ENCODE measurements at regions not wholly inside any gene's neighbourhood (a gene's known extent, or its start where the extent isn't known, plus 50 kb on each side); places are given as distances from the start of the nearest gene placed in this dataset.

GRCh38 chr7:68031180-68031943, 1034.7 kb downstream of the TYW1 start:
- Histone ChIP-seq H2AFZ (ENCODE audit: low read depth, low read length) (no peak overlapping the region), H3K36me3 (ENCODE audit: control insufficient read depth in 1 of 2, insufficient read depth in 2 of 2, low read depth in 1 of 2, low read length in 2 of 2) (no peaks in the 10 kb centered on the region), H3K9ac (ENCODE audit: low read length) (no peak overlapping the region), H2AK5ac (ENCODE audit: low read length, severe bottlenecking) (no peak overlapping the region), H3K79me1 (replicated peaks; ENCODE audit: low read length, poor library complexity, severe bottlenecking) (no peaks in the 10 kb centered on the region), H2BK12ac (ENCODE audit: low read length in 2 of 2) (no peak overlapping the region), H2BK15ac (ENCODE audit: low read depth, poor library complexity, severe bottlenecking) (no peak overlapping the region), H3K23ac (ENCODE audit: low read length in 2 of 2) (no peak overlapping the region), H3K4ac (ENCODE audit: low read depth in 1 of 2, low read length in 2 of 2) (no peak overlapping the region), H3K27ac (ENCODE audit: low read length, poor library complexity, severe bottlenecking) (no peak overlapping the region), H3K27me3 (ENCODE audit: control insufficient read depth in 1 of 2, insufficient read depth in 1 of 2, low read length in 2 of 2) (no peaks in the 10 kb centered on the region), H2BK120ac (ENCODE audit: low read depth, low read length) (no peak overlapping the region), H4K8ac (ENCODE audit: low read length) (no peak overlapping the region), H4K91ac (ENCODE audit: low read length) (no peak overlapping the region), H2BK5ac (ENCODE audit: low read depth, low read length, poor library complexity, severe bottlenecking) (no peak overlapping the region), H3K14ac (ENCODE audit: low read length in 2 of 2) (no peak overlapping the region), H3K4me1 (ENCODE audit: control insufficient read depth, insufficient read depth, low read depth, low read length) (no peaks in the 10 kb centered on the region), H3K9me3 (ENCODE audit: control insufficient read depth, low read length) (peaks cover 6% of the 10 kb centered on the region), H3K18ac (ENCODE audit: low read depth in 1 of 2, low read length in 2 of 2) (no peak overlapping the region), H3K4me2 (ENCODE audit: low read length, poor library complexity, severe bottlenecking) (no peak overlapping the region), H3K4me3 (ENCODE audit: insufficient read depth in 1 of 2, low read depth in 1 of 2, low read length in 2 of 2) (no peak overlapping the region)
- WGBS: 51% methylated on average over 4 of the region's 5 CpGs
- no peak for DNase-seq

GRCh38 chr7:68038621-68039314, 1042.1 kb downstream of the TYW1 start:
- Histone ChIP-seq H3K9me3 (ENCODE audit: control insufficient read depth, low read length) (no peaks in the 10 kb centered on the region), H3K4me1 (ENCODE audit: control insufficient read depth, insufficient read depth, low read depth, low read length) (no peaks in the 10 kb centered on the region), H2BK12ac (ENCODE audit: low read length in 2 of 2) (no peak overlapping the region), H3K9ac (ENCODE audit: low read length) (no peak overlapping the region), H2AFZ (ENCODE audit: low read depth, low read length) (no peak overlapping the region), H3K14ac (ENCODE audit: low read length in 2 of 2) (no peak overlapping the region), H3K23ac (ENCODE audit: low read length in 2 of 2) (no peak overlapping the region), H3K4ac (ENCODE audit: low read depth in 1 of 2, low read length in 2 of 2) (no peak overlapping the region), H4K8ac (ENCODE audit: low read length) (no peak overlapping the region), H4K91ac (ENCODE audit: low read length) (no peak overlapping the region), H3K27ac (ENCODE audit: low read length, poor library complexity, severe bottlenecking) (no peak overlapping the region), H3K4me3 (ENCODE audit: insufficient read depth in 1 of 2, low read depth in 1 of 2, low read length in 2 of 2) (no peak overlapping the region), H2AK5ac (ENCODE audit: low read length, severe bottlenecking) (no peak overlapping the region), H3K36me3 (ENCODE audit: control insufficient read depth in 1 of 2, insufficient read depth in 2 of 2, low read depth in 1 of 2, low read length in 2 of 2) (no peaks in the 10 kb centered on the region), H2BK120ac (ENCODE audit: low read depth, low read length) (no peak overlapping the region), H3K27me3 (ENCODE audit: control insufficient read depth in 1 of 2, insufficient read depth in 1 of 2, low read length in 2 of 2) (no peaks in the 10 kb centered on the region), H3K79me1 (replicated peaks; ENCODE audit: low read length, poor library complexity, severe bottlenecking) (no peaks in the 10 kb centered on the region), H3K18ac (ENCODE audit: low read depth in 1 of 2, low read length in 2 of 2) (no peak overlapping the region), H2BK15ac (ENCODE audit: low read depth, poor library complexity, severe bottlenecking) (no peak overlapping the region), H2BK5ac (ENCODE audit: low read depth, low read length, poor library complexity, severe bottlenecking) (no peak overlapping the region), H3K4me2 (ENCODE audit: low read length, poor library complexity, severe bottlenecking) (no peak overlapping the region)
- DNase-seq: no peak
- 42% methylated on average over 3 of the region's 4 CpGs for WGBS

DNA sequence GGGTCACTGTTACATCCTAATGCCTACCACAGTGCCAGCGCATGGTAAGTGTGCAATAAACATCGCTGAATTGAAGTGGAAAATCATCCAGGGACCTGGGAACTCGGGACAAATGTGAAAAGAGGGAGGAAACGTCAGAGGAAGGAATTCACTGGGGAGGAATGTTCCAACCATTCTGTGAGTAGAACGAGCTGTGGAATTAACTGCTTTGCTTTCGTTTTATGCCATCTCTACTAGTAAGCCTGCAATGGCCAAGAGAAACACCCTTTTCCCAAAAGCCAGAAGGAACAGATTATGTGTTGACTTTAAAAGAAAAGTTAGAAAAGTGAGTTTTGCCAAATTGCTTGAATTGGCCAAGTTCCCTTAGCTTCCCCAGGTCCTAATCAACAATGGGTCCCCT, 1044.9 kb downstream of the TYW1 start:
- H2BK15ac ChIP-seq (ENCODE audit: low read depth, poor library complexity, severe bottlenecking): no peak overlapping the region
- no peak overlapping the region for H2AFZ ChIP-seq (ENCODE audit: low read depth, low read length)
- no peak overlapping the region for H3K4me3 ChIP-seq (ENCODE audit: insufficient read depth in 1 of 2, low read depth in 1 of 2, low read length in 2 of 2)
- no peak overlapping the region for H3K23ac ChIP-seq (ENCODE audit: low read length in 2 of 2)
- no peak overlapping the region for H2BK12ac ChIP-seq (ENCODE audit: low read length in 2 of 2)
- no peak overlapping the region for H2AK5ac ChIP-seq (ENCODE audit: low read length, severe bottlenecking)
- no peak overlapping the region for H4K91ac ChIP-seq (ENCODE audit: low read length)
- no peaks in the 10 kb centered on the region for H3K9me3 ChIP-seq (ENCODE audit: control insufficient read depth, low read length)
- H3K18ac ChIP-seq (ENCODE audit: low read depth in 1 of 2, low read length in 2 of 2): no peak overlapping the region
- no peak overlapping the region for H3K9ac ChIP-seq (ENCODE audit: low read length)
- H2BK5ac ChIP-seq (ENCODE audit: low read depth, low read length, poor library complexity, severe bottlenecking): no peak overlapping the region
- H4K8ac ChIP-seq (ENCODE audit: low read length): no peak overlapping the region
- no peak overlapping the region for H3K4me2 ChIP-seq (ENCODE audit: low read length, poor library complexity, severe bottlenecking)
- no peak for DNase-seq
- H3K27me3 ChIP-seq (ENCODE audit: control insufficient read depth in 1 of 2, insufficient read depth in 1 of 2, low read length in 2 of 2): no peaks in the 10 kb centered on the region
- no peaks in the 10 kb centered on the region for H3K79me1 ChIP-seq (replicated peaks; ENCODE audit: low read length, poor library complexity, severe bottlenecking)
- WGBS: 67% methylated on average over 5 of the region's 6 CpGs
- no peaks in the 10 kb centered on the region for H3K4me1 ChIP-seq (ENCODE audit: control insufficient read depth, insufficient read depth, low read depth, low read length)
- H2BK120ac ChIP-seq (ENCODE audit: low read depth, low read length): no peak overlapping the region
- no peak overlapping the region for H3K4ac ChIP-seq (ENCODE audit: low read depth in 1 of 2, low read length in 2 of 2)
- H3K14ac ChIP-seq (ENCODE audit: low read length in 2 of 2): no peak overlapping the region
- no peak overlapping the region for H3K27ac ChIP-seq (ENCODE audit: low read length, poor library complexity, severe bottlenecking)
- H3K36me3 ChIP-seq (ENCODE audit: control insufficient read depth in 1 of 2, insufficient read depth in 2 of 2, low read depth in 1 of 2, low read length in 2 of 2): no peaks in the 10 kb centered on the region

DNA sequence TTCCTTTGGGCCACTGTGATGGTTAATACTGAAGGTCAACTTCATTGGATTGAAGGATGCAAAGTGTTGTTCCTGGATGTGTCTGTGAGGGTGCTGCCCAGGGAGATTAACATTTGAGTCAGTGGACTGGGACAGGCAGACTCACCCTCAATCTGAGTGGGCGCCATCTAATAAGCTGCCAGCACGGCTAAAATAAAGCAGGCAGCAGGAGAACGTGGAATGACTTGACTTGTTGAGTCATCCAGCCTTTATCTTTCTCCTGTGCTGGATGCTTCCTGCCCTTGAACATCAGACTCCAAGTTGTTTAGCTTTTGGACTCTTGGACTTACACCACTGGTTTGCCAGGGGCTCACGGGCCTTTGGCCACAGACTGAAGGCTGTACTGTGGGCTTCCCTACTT, 1046.9 kb downstream of the TYW1 start:
- H3K4ac ChIP-seq (ENCODE audit: low read depth in 1 of 2, low read length in 2 of 2): no peak overlapping the region
- DNase-seq: no peak
- no peak overlapping the region for H2BK15ac ChIP-seq (ENCODE audit: low read depth, poor library complexity, severe bottlenecking)
- H3K14ac ChIP-seq (ENCODE audit: low read length in 2 of 2): no peak overlapping the region
- no peak overlapping the region for H3K23ac ChIP-seq (ENCODE audit: low read length in 2 of 2)
- no peak overlapping the region for H2AK5ac ChIP-seq (ENCODE audit: low read length, severe bottlenecking)
- H2BK12ac ChIP-seq (ENCODE audit: low read length in 2 of 2): no peak overlapping the region
- WGBS: 82% methylated on average over 4 of the region's 4 CpGs
- H3K79me1 ChIP-seq (replicated peaks; ENCODE audit: low read length, poor library complexity, severe bottlenecking): no peaks in the 10 kb centered on the region
- H3K9ac ChIP-seq (ENCODE audit: low read length): no peak overlapping the region
- no peaks in the 10 kb centered on the region for H3K4me1 ChIP-seq (ENCODE audit: control insufficient read depth, insufficient read depth, low read depth, low read length)
- H3K18ac ChIP-seq (ENCODE audit: low read depth in 1 of 2, low read length in 2 of 2): no peak overlapping the region
- H4K91ac ChIP-seq (ENCODE audit: low read length): no peak overlapping the region
- H3K36me3 ChIP-seq (ENCODE audit: control insufficient read depth in 1 of 2, insufficient read depth in 2 of 2, low read depth in 1 of 2, low read length in 2 of 2): no peaks in the 10 kb centered on the region
- no peak overlapping the region for H2BK5ac ChIP-seq (ENCODE audit: low read depth, low read length, poor library complexity, severe bottlenecking)
- H2BK120ac ChIP-seq (ENCODE audit: low read depth, low read length): no peak overlapping the region
- H2AFZ ChIP-seq (ENCODE audit: low read depth, low read length): no peak overlapping the region
- no peaks in the 10 kb centered on the region for H3K27me3 ChIP-seq (ENCODE audit: control insufficient read depth in 1 of 2, insufficient read depth in 1 of 2, low read length in 2 of 2)
- no peak overlapping the region for H3K4me3 ChIP-seq (ENCODE audit: insufficient read depth in 1 of 2, low read depth in 1 of 2, low read length in 2 of 2)
- H4K8ac ChIP-seq (ENCODE audit: low read length): no peak overlapping the region
- no peak overlapping the region for H3K27ac ChIP-seq (ENCODE audit: low read length, poor library complexity, severe bottlenecking)
- H3K4me2 ChIP-seq (ENCODE audit: low read length, poor library complexity, severe bottlenecking): no peak overlapping the region
- H3K9me3 ChIP-seq (ENCODE audit: control insufficient read depth, low read length): no peaks in the 10 kb centered on the region
